ENCODE measurements at regions not wholly inside any gene's neighbourhood (a gene's known extent, or its start where the extent isn't known, plus 50 kb on each side); places are given as distances from the start of the nearest gene placed in this dataset.

GRCh38 chr4:32962100-32962499, 2241.9 kb downstream of the PCDH7 start:
- TF ChIP-seq POLR2A (IDR thresholded peaks at IDR 0.05; ENCODE audit: low read length): no peak
- TF ChIP-seq GATA1 (IDR thresholded peaks at IDR 0.05; ENCODE audit: low read depth, low read length): no peak
